ENCODE measurements at regions not wholly inside any gene's neighbourhood (a gene's known extent, or its start where the extent isn't known, plus 50 kb on each side); places are given as distances from the start of the nearest gene placed in this dataset.

GRCh38 chr1:37089750-37090149, 55.4 kb upstream of the GRIK3 start:
- TF ChIP-seq CTCF (IDR thresholded peaks at IDR 0.05) (no peak), POLR2AphosphoS5 (IDR thresholded peaks at IDR 0.05) (no peak)
